A204.1 (cell line): ENCODE measurements at regions not wholly inside any gene's neighbourhood (a gene's known extent, or its start where the extent isn't known, plus 50 kb on each side); places are given as distances from the start of the nearest gene placed in this dataset.

ENCODE experiments used
- FAIRE-seq: peaks from 2 replicates; lab custom pipeline; 2012; peaks lifted over from hg19 to GRCh38; lab: Jason Lieb, UNC

GRCh38 chr18:6650747-6651146 is 78.8 kb upstream of the ARHGAP28 start:
- FAIRE-seq, result no peak

GRCh38 chr18:6652098-6652497 is 77.4 kb upstream of the ARHGAP28 start:
- no peak for FAIRE-seq

DNA sequence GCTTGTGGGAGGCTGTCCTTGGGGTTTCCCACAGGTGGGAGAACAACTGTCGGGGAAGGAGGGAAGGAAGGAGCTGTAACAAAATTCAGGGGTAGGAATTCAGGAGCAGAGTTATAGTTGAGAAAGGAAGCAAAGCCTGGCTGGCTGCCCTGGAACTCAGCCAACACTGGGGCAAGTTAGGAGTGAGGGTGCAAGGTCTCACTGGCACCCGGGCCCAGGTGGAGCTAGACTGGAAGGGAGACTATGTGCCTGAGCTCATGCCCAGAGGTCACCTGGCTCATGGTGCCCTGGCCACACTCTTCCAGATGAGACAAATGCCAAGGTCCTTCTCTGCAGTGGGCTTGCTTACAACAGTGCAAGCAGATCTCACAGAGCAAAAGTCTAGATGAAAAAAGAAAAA is 75.6 kb upstream of the ARHGAP28 start:
- FAIRE-seq, result no peak

- no peak for FAIRE-seq
Measured at GRCh38 chr18:6659963-6660725, 69.4 kb upstream of the ARHGAP28 start.

- FAIRE-seq, result no peak
Measured at GRCh38 chr18:6661692-6662415, 67.7 kb upstream of the ARHGAP28 start.

- FAIRE-seq, result no peak
Measured at GRCh38 chr18:6666012-6666685, 63.4 kb upstream of the ARHGAP28 start.

DNA sequence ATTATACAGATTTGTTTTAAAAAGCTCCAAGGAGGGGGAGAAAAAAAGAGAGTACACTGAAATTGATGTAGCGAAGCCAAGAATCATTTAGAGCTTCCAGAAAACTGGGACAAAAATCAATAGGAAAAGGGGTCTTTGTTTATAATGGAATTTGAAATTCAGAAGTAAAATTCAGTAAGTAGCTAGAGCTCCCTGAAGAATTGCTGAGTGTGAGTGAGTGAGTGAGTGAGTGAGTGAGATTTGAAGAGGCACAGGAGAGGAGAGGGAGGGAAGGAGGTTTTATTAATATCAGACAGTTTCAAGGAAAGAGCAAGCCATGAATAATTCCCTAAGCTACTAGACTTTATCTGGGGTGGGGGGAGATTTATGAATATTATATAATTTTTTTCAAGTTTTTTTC is 60.7 kb upstream of the ARHGAP28 start:
- FAIRE-seq, result no peak

DNA sequence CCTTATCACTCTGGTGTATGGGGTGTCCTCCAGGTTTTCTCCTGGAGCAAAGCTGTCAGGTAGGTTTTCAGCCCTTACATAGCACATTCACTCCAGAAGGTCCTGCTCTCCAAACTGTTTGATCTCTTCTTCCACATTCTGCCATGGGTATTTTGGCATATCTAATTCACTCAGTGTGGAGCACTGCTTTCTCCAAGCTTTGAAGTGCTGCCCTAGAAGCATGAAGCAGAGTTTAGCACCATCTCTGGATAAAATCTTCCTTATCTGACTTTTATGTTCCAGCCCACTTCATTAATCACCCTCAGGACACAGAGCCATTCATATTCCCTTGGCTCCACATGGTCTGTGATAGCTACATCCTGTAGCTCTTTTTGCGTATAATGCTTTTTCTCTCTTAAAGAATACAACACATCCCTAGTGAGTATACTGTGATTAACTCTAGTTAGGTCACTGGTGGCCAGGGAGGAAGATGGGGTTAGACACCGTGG is 56.7 kb upstream of the ARHGAP28 start:
- no peak for FAIRE-seq

GRCh38 chr18:6677086-6677485 is 52.4 kb upstream of the ARHGAP28 start:
- FAIRE-seq, result no peak

DNA sequence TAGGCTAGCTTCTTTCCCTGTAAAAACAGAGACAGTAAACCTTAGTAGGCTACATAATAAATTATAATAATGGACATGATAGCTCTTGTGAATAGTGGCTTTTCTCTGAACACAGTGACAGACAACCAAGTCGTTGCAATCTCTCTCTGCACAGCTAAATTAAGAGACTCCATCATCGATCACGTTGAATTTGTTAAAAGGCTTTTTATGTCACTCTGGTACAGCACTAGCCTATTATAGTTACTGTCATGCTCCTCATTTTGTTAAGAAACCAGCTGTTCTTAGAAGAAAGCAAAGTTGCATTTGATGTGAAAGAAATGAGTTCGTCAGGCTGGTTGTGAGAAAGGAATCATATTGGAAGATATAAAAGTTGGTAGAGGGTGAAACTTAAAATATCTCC is 50.3 kb upstream of the ARHGAP28 start:
- no peak for FAIRE-seq
